ENCODE measurements at regions not wholly inside any gene's neighbourhood (a gene's known extent, or its start where the extent isn't known, plus 50 kb on each side); places are given as distances from the start of the nearest gene placed in this dataset.

GRCh38 chr4:101718810-101719209 is 71.7 kb upstream of the BANK1 start (continued):
- TF ChIP-seq ZNF713 (CRISPR knock-in tag; IDR thresholded peaks at IDR 0.05): no peak
- no peak for TF ChIP-seq ZNF777 (CRISPR knock-in tag; IDR thresholded peaks at IDR 0.05)
- no peak for TF ChIP-seq REST (IDR thresholded peaks at IDR 0.05; ENCODE audit: borderline replicate concordance in 1 of 2, low read depth in 1 of 2, low read length in 2 of 2)
- no peak for TF ChIP-seq RNF219 (CRISPR knock-in tag; IDR thresholded peaks at IDR 0.05)
- TF ChIP-seq ZNF224 (CRISPR knock-in tag; IDR thresholded peaks at IDR 0.05): no peak
- no peak for TF ChIP-seq KDM5A (IDR thresholded peaks at IDR 0.05; ENCODE audit: borderline replicate concordance, low read length)

- no peaks in the 10 kb centered on the region for H3K36me3 ChIP-seq (replicated peaks in 1 of 2; ENCODE audit: control insufficient read depth in 1 of 2, insufficient read depth in 2 of 2, low read length in 2 of 2)
- in situ Hi-C loops (cut with HindIII; ENCODE audit: extremely low pct_ligation_motif_present, low pct_unique_long_range_greater_than_20kb) (no loop called here), intact Hi-C loops (cut with micrococcal nuclease; ENCODE audit: unreplicated experiment) (no loop called here)
- peaks cover 1% of the 10 kb centered on the region for H3K9me3 ChIP-seq (ENCODE audit: low read length)
- H2AFZ ChIP-seq (ENCODE audit: low read length): no peak overlapping the region
- H4K20me1 ChIP-seq (ENCODE audit: insufficient read depth, low read length): no peaks in the 10 kb centered on the region
- no peak overlapping the region for H3K4me2 ChIP-seq (ENCODE audit: low read depth, low read length)
- POLR2A ChIA-PET: no interaction called here
- H3K27ac ChIP-seq (ENCODE audit: extremely low read length, insufficient read depth, low read length): no peak overlapping the region
- BruUV-seq (replicated peaks): no TSS peak
- no peaks in the 10 kb centered on the region for H3K79me2 ChIP-seq (ENCODE audit: insufficient read depth, low read length)
- CTCF ChIA-PET (ENCODE audit: low intra/inter-chr PET ratio, low total read pairs): no interaction called here
- no peak overlapping the region for H3K4me3 ChIP-seq (replicated peaks in 1 of 3; ENCODE audit: insufficient read depth in 1 of 3, low read depth in 2 of 3, low read length in 3 of 3)
- H3K9ac ChIP-seq (ENCODE audit: insufficient read depth, low read depth, low read length): no peak overlapping the region
- H3K4me1 ChIP-seq (ENCODE audit: insufficient read depth, low read length): no peaks in the 10 kb centered on the region
- FAIRE-seq (no peak), DNase-seq (ENCODE audit: low spot score) (no peak), ATAC-seq (no peak)
- H3K27me3 ChIP-seq (ENCODE audit: control insufficient read depth in 1 of 2, insufficient read depth in 2 of 2, low read length in 2 of 2): no peaks in the 10 kb centered on the region
- WGBS (ENCODE audit: low lambda C conversion rate): 1% methylated on average over 2 of the region's 2 CpGs
- no peak for TF ChIP-seq ELF4 (CRISPR knock-in tag; IDR thresholded peaks at IDR 0.05; ENCODE audit: borderline replicate concordance)
- no peak for TF ChIP-seq ZNF180 (CRISPR knock-in tag; IDR thresholded peaks at IDR 0.05; ENCODE audit: borderline replicate concordance, low read depth)
- TF ChIP-seq SMAD9 (CRISPR knock-in tag; IDR thresholded peaks at IDR 0.05): no peak
- TF ChIP-seq ZNF260 (CRISPR knock-in tag; IDR thresholded peaks at IDR 0.05; ENCODE audit: borderline replicate concordance, low read depth): no peak
- no peak for TF ChIP-seq MNT (IDR thresholded peaks at IDR 0.05)
- no peak for TF ChIP-seq ATF3 (CRISPR knock-in tag; IDR thresholded peaks at IDR 0.05)
- TF ChIP-seq BCL6 (CRISPR knock-in tag; IDR thresholded peaks at IDR 0.05): no peak
- no peak for TF ChIP-seq SIX1 (CRISPR knock-in tag; IDR thresholded peaks at IDR 0.05; ENCODE audit: borderline replicate concordance)
- no peak for TF ChIP-seq MZF1 (CRISPR knock-in tag; IDR thresholded peaks at IDR 0.05; ENCODE audit: borderline replicate concordance)
- TF ChIP-seq NCOA5 (CRISPR knock-in tag; IDR thresholded peaks at IDR 0.05): no peak
These were observed 78.8 kb upstream of the BANK1 start for GRCh38 chr4:101711590-101712260.
